LNCaP clone FGC (cell line): ENCODE measurements at regions not wholly inside any gene's neighbourhood (a gene's known extent, or its start where the extent isn't known, plus 50 kb on each side); places are given as distances from the start of the nearest gene placed in this dataset.

Experiments used
- DNase-seq: peaks from one replicate; pipeline ENCODE4 v3.0.0-alpha.2; 2011; ENCODE audit warnings: low read depth
- H3K4me3 ChIP-seq: 2 replicates; pipeline ENCODE4 v1.5.1; 2011; ENCODE audit warnings: mild to moderate bottlenecking, low read depth, low read length, control low read depth
- TF ChIP-seq, protein P1 (sequence below): IDR thresholded peaks from 2 replicates; pipeline ENCODE4 v1.5.1; 2012; ENCODE audit warnings: mild to moderate bottlenecking; ENCODE audit not compliant: control insufficient read depth, insufficient read depth; ENCODE audit errors: extremely low read depth

DNA sequence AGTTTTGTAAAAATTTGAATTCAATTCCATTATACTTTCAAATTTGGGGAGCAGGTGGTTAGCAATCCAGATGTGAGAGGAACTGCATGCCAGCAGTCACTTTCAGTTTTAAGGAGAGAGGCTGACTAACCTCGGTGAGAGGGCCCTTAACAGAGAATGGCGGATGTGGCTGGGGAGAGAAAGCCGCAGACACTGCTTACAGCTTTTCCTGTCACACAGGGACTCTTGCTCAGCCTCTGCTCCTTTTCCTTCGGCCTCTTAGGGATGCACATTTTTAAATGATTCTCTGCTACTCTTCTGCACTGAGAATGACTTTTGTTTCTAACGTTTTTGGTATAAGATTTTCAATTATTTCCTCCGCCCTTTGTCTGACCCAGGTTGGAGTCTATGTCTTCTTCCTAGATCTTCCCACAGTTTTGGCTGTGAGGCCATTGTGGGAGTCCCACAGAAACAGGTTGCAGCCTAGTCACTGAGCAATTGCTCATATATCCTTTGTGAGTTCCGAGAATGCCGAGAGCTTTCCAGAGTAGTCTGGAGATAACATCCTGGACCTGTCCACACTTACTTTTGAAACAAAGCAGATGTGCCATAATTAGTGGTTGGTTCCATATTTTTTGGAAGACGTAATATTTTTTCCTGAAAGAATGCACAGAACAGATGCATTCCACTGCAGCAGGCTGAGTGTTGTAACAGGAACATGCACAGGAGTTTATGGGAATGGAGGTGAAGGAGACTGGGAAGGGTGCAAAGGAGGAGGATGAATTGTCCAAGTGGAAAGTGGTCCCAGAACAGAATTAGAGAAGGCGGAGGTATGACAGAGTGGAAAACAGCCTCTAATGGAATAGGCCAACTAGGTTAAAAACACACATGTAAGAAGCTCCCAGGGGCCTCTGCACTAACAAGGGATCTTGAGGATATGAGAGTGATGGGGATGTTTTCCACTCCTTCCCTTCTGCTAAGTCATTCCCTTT lies 168.0 kb upstream of the ZNF32 start:
- TF ChIP-seq, protein P1, sequence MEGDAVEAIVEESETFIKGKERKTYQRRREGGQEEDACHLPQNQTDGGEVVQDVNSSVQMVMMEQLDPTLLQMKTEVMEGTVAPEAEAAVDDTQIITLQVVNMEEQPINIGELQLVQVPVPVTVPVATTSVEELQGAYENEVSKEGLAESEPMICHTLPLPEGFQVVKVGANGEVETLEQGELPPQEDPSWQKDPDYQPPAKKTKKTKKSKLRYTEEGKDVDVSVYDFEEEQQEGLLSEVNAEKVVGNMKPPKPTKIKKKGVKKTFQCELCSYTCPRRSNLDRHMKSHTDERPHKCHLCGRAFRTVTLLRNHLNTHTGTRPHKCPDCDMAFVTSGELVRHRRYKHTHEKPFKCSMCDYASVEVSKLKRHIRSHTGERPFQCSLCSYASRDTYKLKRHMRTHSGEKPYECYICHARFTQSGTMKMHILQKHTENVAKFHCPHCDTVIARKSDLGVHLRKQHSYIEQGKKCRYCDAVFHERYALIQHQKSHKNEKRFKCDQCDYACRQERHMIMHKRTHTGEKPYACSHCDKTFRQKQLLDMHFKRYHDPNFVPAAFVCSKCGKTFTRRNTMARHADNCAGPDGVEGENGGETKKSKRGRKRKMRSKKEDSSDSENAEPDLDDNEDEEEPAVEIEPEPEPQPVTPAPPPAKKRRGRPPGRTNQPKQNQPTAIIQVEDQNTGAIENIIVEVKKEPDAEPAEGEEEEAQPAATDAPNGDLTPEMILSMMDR = no peak
- no peak overlapping the region for H3K4me3 ChIP-seq
- DNase-seq = no peak

DNA sequence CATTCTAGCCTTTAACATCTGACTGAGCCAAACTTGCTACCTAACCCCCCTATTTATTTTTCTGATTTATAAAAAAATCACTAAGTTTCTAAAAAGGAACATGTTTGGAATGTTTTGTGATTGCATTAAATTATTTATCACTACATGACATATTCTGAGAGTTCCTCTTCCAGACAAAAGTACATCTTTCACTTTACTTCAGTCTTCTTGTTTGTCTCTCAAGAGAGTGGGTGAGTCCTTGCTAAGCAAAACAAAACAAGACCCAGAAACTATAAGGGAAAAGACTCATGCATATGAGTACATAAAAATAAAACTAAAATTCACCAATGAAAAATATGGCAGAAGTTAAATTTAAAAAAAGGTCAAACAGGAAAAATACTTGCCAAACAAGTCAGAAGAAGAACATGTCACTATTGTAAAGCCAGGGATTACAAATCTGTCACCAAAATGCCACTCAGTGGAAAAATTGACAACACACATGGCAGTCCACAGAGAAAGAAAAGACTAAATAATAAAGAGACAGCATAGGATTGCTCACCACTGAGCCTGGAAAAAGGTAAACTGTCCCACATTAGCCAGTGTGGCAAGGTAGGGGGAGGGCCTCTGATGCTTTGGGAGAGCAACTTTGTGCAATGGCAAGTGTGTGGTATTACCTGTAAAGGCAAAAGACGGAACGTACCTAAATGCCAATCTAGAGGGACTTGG lies 166.7 kb upstream of the ZNF32 start:
- TF ChIP-seq, protein P1 = no peak
- H3K4me3 ChIP-seq = no peak overlapping the region
- no peak for DNase-seq

DNA sequence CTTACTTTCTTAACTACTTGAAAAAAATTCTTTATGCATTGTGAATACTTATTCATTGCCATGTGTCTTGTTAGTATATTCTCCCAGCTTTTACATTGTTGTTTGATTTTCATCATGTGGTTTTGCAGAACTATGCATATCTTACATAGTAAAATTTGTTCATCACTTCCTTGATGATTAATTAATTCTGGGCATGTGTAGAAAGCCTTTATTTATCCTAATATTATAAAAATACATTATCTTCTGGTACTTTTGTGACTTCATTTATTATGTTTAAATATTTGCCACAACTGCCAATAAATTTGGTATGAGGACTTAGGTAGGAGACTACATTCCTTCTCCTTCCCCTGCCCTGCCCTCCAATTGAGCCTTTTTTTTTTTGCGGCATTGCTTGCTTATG lies 166.0 kb upstream of the ZNF32 start:
- no peak for DNase-seq
- TF ChIP-seq, protein P1 = no peak
- no peak overlapping the region for H3K4me3 ChIP-seq

DNA sequence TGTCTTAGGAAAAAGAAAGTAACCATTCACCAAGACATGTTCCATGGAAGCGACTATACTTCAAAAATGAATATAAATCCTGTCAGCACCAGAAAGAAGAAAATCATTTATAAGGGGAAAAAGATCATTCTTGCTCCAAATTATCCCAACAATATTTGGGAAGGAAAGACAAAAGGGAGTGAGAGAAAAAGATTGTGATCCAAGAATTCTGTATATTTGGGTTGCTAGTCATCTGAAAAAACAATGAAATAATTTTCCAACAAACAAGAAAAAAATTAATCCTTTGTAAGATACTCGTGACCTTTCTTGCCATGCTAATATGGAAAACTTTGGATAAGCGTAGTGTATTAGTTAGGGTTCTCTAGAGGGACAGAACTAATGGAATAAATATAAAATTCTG lies 163.2 kb upstream of the ZNF32 start:
- TF ChIP-seq, protein P1 = no peak
- no peak overlapping the region for H3K4me3 ChIP-seq
- no peak for DNase-seq

DNA sequence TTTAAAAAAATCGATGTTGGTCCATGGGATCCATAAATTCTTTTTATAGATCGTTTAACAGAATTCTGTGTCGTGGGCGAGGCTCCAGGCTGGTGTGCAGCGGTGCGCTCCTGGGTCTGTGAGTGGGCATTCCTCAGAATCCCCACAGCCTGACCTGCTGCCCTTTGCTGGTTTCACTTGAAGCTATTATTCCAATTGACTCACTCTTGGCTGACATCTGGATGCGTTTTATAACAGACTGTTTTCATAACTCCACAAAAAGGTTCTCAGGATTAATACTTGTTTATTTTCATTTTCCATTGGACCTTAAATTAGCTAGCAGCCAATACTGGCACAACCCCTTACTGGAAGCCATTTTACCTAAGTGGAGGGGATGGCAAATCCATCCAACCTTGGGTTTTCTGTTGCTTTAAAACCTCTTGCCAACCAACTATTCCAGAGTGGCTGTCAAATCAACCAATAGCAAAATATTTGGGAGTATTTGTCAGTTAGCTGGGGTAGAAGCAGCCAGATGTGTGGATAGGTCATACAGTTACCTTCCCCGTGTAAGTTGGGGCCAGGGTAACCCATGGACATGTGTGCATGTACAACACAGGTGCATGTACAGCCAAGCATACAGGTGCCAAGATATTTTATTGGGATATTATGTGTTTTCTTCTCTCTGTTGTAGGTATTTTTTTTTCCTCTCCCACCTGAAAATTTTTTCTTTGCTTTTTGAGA lies 160.7 kb upstream of the ZNF32 start:
- DNase-seq = no peak

DNA sequence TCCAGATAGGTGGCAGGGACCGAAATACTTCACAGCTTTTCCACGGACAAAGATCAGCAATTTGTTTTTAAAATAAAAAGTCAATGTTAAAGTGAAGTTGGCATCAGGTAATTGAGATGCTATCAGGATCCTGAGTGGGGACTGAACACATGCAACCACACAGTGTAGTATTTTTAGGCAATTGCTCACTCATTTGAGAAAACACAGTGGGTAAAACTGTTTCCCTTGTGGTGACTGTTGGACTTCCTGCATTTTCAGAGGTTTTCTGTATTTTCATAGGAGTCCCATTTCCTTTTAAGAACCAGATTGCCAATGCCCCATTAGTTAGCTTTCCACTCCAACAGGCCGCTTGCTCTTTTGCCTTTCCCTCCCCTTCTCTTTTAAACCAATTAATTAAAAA lies 159.5 kb upstream of the ZNF32 start:
- DNase-seq = no peak
- no peak overlapping the region for H3K4me3 ChIP-seq
- TF ChIP-seq, protein P1 = no peak

More for the DNA sequence above, 160.7 kb upstream of the ZNF32 start:
- TF ChIP-seq, protein P1 = no peak
- H3K4me3 ChIP-seq = no peak overlapping the region
